Tibial artery (tissue), 4 donors: ENCODE measurements at regions not wholly inside any gene's neighbourhood (a gene's known extent, or its start where the extent isn't known, plus 50 kb on each side); places are given as distances from the start of the nearest gene placed in this dataset.

Source experiments
- DNase-seq, 2 donors: peaks; one replicate each; pipeline ENCODE4 v3.0.0-alpha.2; 2019
- H3K27ac ChIP-seq, 2 donors: fragments of 200-600 bp; sonication (generic) in 1 of 2; 1 replicate in 1 of 2; 2 replicates in 1 of 2; pipeline ENCODE4 v1.5.1; 2018 to 2019; ENCODE audit warnings: mild to moderate bottlenecking in 1 of 2
- H3K27me3 ChIP-seq, 2 donors: fragments of 200-600 bp; sonication (generic) in 1 of 2; one replicate each; pipeline versions ENCODE4 v1.5.1 to v1.6.0; 2016 to 2019
- H3K36me3 ChIP-seq, 3 donors: fragments of 200-600 bp; sonication (generic) in 2 of 3; one replicate each; pipeline ENCODE4 v1.5.1; 2016 to 2019; ENCODE audit warnings: mild to moderate bottlenecking in 2 of 3
- H3K4me1 ChIP-seq, 4 donors: fragments of 200-600 bp; sonication (generic) in 2 of 4; 1 replicate in 3 of 4; 2 replicates in 1 of 4; pipeline ENCODE4 v1.5.1; 2016 to 2019
- H3K4me3 ChIP-seq, 2 donors: fragments of 200-600 bp; sonication (generic) in 1 of 2; 1 replicate in 1 of 2; 2 replicates in 1 of 2; pipeline ENCODE4 v1.5.1; 2018 to 2019; ENCODE audit warnings: mild to moderate bottlenecking in 2 of 2
- H3K9me3 ChIP-seq, 3 donors: fragments of 200-600 bp; sonication (generic) in 1 of 3; one replicate each; pipeline ENCODE4 v1.5.1; 2016 to 2019
- CTCF ChIP-seq, 2 experiments: fragments of 200-600 bp in 1 of 2; fragments of 450-650 bp in 1 of 2; IDR thresholded peaks; one replicate each; pipeline ENCODE4 v1.5.1; 2017 to 2019; ENCODE audit warnings: antibody characterized with exemption in 2 of 2, mild to moderate bottlenecking in 1 of 2, moderate library complexity in 1 of 2
- intact Hi-C: fragments of 100-400 bp; cut with DNase I; formaldehyde crosslinking; loops from one replicate; pipeline ENCODE4 v1.15.0; 2023; ENCODE audit warnings: low total_unique reads

GRCh38 chr1:239268941-239269340, 117.4 kb upstream of the CHRM3 start:
- no peaks in the 10 kb centered on the region for H3K9me3 ChIP-seq
- no peak overlapping the region for H3K27ac ChIP-seq
- H3K4me3 ChIP-seq, result no peak overlapping the region
- H3K36me3 ChIP-seq, result no peaks in the 10 kb centered on the region
- no peak for TF ChIP-seq CTCF (IDR thresholded peaks at IDR 0.05)
- no peaks in the 10 kb centered on the region for H3K4me1 ChIP-seq
- no peaks in the 10 kb centered on the region for H3K27me3 ChIP-seq
- no peak for DNase-seq
- intact Hi-C loops, result no loop called here

GRCh38 chr1:239268007-239268406, 118.4 kb upstream of the CHRM3 start:
- Histone ChIP-seq H3K27ac (no peak overlapping the region), H3K4me1 (no peaks in the 10 kb centered on the region), H3K4me3 (no peak overlapping the region), H3K27me3 (no peaks in the 10 kb centered on the region), H3K9me3 (no peaks in the 10 kb centered on the region), H3K36me3 (no peaks in the 10 kb centered on the region)
- TF ChIP-seq CTCF (IDR thresholded peaks at IDR 0.05), result no peak
- intact Hi-C loops, result no loop called here
- DNase-seq, result no peak

DNA sequence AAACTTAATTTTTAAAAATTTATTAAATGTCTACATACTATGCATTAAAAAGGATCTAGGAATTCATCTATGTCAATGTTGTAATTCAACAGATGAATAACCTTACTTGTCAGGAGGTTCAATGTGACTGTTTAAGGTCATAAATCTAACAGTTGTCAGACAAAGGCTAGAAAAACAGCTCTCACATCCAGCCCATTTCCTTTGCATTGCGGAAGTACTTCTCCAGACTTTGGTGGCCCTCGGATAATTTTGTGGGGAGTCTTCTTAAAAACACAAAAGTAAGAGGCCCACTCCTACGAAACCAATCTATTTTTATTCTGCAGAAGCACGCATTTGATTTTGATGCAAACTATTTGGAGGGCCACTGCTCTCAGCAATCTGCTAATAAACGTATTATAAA, 122.6 kb upstream of the CHRM3 start:
- no peak overlapping the region for H3K27ac ChIP-seq
- H3K4me3 ChIP-seq, result no peak overlapping the region
- H3K36me3 ChIP-seq, result no peaks in the 10 kb centered on the region
- no peaks in the 10 kb centered on the region for H3K4me1 ChIP-seq
- DNase-seq, result no peak
- intact Hi-C loops, result no loop called here
- no peak for TF ChIP-seq CTCF (IDR thresholded peaks at IDR 0.05)
- H3K27me3 ChIP-seq, result no peaks in the 10 kb centered on the region
- H3K9me3 ChIP-seq, result no peaks in the 10 kb centered on the region

GRCh38 chr1:239262538-239262937, 123.8 kb upstream of the CHRM3 start:
- Histone ChIP-seq H3K9me3 (no peaks in the 10 kb centered on the region), H3K27ac (no peak overlapping the region), H3K4me3 (no peak overlapping the region), H3K27me3 (no peaks in the 10 kb centered on the region), H3K36me3 (no peaks in the 10 kb centered on the region), H3K4me1 (no peaks in the 10 kb centered on the region)
- TF ChIP-seq CTCF (IDR thresholded peaks at IDR 0.05), result no peak
- intact Hi-C loops, result no loop called here
- DNase-seq, result no peak

DNA sequence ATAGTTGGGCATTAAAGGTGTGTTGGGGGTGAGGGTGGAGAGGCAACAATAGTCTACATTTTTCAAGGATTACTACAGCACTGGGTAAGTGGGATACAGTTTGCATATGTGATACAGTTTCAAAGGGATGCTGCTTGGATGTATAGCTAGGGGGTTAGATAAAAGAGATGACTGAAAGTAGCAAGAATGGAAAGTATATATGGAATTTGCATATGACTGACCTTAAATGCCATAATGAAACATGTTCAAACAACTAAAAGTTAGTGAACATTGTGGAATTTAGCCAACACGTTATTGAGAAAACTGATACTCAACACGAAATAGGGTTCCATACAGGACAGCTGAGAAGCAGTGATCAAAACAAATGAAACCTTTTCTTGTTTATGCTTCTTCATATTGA, 124.8 kb upstream of the CHRM3 start:
- H3K36me3 ChIP-seq, result no peaks in the 10 kb centered on the region
- DNase-seq, result no peak
- no peaks in the 10 kb centered on the region for H3K27me3 ChIP-seq
- no peak for TF ChIP-seq CTCF (IDR thresholded peaks at IDR 0.05)
- H3K4me3 ChIP-seq, result no peak overlapping the region
- no peaks in the 10 kb centered on the region for H3K9me3 ChIP-seq
- intact Hi-C loops, result no loop called here
- H3K27ac ChIP-seq, result no peak overlapping the region
- H3K4me1 ChIP-seq, result no peaks in the 10 kb centered on the region

- no peaks in the 10 kb centered on the region for H3K36me3 ChIP-seq
- H3K27me3 ChIP-seq, result no peaks in the 10 kb centered on the region
- intact Hi-C loops, result no loop called here
- H3K9me3 ChIP-seq, result peaks cover 0 to 1% (median 0%) of the 10 kb centered on the region in 3 donors
- H3K4me1 ChIP-seq, result no peaks in the 10 kb centered on the region
- DNase-seq, result no peak
- TF ChIP-seq CTCF (IDR thresholded peaks at IDR 0.05), result no peak
- no peak overlapping the region for H3K27ac ChIP-seq
- no peak overlapping the region for H3K4me3 ChIP-seq
Observed at GRCh38 chr1:239260842-239261241, 125.5 kb upstream of the CHRM3 start.
